NCI-H2081 (cell line): ENCODE measurements at regions not wholly inside any gene's neighbourhood (a gene's known extent, or its start where the extent isn't known, plus 50 kb on each side); places are given as distances from the start of the nearest gene placed in this dataset.
"Not testable (repeated sequence)": the region's sequence is repeated elsewhere in the genome, so short reads cannot be mapped to it uniquely, and the experiment has no call there.

Experiments used
- DNase-seq, 2 experiments: peaks; one replicate each; lab custom pipeline; 2025; lab: John Stamatoyannopoulos, UW

DNA sequence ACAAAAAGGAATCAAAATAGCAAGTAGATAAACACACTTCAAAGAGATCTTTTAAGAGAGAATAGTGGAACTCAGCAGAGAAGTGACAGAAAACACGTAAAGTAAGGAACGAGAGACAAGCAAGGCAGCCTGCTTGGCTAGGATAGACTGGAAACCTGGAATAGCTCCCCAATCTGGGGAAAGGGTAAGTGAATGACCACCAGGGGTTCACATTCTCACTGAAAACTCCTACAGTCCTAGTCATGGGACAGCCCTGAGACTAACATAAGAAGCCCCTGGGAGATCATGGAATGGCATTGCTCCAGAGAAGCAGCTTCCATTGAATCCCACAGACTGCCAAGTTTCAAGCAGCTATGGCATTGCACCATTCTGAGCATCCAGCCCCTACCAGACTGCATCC lies 363.6 kb upstream of the ARPP21 start:
- no peak for DNase-seq

DNA sequence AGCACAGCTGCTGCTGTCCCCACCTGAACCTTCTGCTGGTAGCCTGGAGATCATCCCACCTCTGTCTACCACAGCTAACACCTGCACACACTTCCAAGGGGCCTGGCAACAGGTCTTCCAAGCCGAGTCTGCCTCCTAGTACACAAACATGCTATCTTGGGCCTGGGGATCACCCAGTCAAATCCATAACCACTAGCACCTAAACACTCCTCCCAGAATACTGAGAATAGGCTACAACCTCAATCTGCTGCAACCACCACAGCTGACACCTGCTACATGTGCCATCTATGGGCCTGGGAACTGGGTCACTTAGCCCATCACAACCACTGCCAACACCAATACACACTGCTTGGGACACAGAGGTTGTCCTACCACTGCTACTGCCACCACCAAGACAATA lies 362.8 kb upstream of the ARPP21 start:
- DNase-seq = no peak

DNA sequence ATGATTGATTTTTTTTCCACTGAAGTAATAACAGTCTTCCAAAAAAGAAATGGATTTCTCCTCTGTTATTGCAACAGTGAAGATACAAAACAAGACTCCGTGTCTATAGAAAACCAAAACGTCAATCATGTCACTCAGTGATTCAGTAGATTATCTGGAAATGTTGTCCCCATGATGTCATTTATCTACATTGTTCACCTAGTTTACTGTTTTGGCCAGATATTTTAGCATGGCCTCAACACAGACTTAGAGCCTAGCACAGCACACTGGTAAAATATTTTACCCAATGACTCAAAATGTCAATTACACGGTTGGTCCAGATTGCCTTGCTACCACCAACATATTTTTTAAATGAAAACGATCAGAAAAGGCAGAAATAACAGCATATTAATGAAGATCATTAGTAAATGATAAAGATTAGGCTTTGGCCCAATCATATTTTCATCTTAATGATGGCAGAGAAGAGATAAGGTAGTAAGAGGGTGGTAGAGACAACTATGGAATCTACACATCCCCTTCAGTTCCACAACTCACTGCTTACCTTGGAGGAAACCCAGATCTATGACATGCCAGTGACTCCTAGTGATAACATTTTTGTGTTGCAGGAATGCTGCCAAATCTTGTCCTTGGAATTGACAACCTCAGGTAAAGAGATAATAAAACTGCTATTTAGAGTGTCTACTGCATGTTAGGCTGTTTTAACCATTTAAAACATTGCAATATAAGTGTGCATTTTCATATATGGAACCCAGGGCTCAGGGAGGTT lies 347.7 kb upstream of the ARPP21 start:
- DNase-seq = no peak

DNA sequence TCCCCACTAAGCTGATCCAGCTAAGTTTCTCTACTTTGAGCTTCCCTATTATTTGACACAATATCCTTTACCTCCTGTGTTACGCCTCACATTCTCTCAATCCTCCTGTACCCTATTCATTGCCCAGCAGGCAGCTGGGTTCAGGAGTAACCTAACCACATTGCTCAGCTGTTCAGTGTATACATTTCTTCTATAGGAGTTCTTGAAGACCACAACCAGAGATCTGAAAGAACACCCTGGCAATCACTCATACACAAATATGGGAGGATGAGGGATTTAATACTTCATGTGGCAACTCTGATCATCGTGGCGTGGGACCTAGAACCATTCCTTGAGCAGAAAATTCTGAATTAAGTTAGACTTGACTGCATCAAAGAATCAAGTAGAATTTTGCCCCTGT lies 346.8 kb upstream of the ARPP21 start:
- DNase-seq = no peak

DNA sequence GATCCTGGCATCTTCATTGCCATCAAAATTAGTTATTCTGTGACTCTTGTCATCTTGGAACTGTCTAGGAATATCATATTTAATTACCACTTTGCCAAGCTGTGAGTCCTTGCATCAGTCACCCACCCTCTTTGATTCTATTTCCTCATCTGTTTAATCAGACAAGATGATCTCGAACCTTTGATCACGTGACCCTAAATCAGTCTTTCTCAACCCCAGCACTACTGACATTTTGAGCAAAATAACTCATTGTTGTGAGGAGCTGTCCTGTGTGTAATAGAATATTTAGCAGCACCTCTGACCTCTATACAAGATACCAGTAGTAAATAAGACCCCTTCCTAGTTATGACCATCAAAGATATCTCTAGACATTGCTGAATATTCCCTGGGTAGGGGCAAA lies 343.4 kb upstream of the ARPP21 start:
- no peak for DNase-seq

DNA sequence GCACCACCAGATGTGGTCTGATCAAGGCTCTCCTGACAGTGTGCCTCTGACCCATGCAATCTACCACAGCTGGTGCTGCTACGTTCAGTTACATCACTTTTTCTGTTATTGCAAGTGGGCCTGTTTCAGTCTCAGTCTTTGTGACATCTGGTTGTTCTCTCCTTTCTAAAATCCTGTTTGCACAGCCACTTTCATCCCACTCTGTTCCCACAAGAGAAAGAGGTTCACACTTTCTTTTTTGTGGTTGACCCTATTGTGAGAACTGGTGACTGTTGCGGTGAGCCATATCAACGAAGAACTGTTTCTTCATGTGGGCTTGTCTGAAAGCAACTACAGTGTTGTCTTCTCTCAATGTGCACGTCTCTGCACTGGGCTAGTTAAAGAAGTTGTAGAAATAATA lies 342.8 kb upstream of the ARPP21 start:
- no peak for DNase-seq

DNA sequence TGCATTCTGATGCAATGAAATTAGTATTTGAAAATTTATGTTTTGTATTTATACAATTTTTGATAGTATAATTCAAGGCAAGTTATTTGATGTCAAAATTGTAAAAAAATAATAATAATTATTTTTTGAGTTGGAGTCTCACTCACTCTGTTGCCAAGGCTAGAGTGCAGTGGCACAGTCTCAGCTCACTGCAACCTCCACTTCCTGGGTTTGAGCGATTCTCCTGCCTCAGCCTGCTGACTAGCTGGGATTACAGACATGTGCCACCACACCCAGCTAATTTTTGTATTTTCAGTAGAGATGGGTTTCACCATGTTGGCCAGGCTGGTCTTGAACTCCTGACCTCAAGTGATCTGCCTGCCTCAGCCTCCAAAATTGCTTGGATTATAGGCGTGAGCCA lies 342.4 kb upstream of the ARPP21 start:
- DNase-seq = not testable (repeated sequence)

DNA sequence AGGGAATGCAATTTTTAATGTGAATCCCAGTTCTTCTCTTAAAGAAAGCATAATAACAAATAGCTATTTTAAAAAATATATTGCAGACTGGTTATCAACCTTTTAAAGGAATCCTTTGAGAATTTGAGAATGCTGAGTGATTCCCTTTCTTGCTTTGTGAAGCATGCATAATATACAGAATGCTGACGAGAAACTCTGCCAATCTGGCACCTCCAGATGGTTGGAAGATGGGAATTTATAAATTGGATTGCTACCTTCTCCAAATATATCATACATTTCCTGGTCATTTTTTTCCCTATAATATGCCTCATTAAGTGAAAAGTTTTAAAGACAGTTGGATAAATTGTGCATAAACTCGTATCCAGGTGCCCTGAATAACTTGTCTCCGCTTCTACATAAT lies 333.9 kb upstream of the ARPP21 start:
- DNase-seq = no peak

DNA sequence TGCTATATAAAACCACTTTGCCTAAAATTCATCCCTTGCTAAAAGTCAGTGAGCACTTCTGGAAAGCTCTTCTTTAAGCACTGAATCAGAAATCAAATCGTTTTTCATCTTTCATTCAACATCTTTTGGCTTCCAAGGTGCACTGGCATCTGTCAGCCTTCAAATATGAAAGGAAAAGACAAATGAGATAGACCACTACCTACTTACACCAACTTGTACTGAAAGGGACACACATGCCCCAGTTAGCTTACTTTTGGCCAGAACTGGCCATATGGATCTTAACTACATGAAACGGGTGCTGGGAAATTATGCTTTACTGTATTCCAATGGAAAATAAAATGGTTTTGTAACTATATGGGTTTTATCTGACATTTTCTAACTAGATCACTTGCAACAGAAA lies 332.0 kb upstream of the ARPP21 start:
- DNase-seq = no peak

DNA sequence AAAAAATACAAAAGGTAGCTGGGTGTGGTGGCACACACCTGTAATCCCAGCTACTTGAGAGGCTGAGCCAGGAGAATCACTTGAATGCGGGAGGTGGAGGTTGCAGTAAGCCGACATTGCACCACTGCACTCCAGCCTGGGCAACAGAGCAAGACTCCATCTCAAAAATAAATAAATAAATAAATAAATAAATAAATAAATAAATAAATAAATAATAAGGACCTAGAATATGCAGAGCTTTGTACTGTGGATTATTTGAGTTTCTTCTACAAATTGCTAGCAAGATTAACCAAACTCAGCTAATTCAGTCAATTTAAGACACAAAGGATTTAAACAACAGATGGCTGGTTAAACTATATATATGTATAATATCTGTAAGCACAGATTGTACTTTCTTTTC lies 322.5 kb upstream of the ARPP21 start:
- not testable (repeated sequence) for DNase-seq

DNA sequence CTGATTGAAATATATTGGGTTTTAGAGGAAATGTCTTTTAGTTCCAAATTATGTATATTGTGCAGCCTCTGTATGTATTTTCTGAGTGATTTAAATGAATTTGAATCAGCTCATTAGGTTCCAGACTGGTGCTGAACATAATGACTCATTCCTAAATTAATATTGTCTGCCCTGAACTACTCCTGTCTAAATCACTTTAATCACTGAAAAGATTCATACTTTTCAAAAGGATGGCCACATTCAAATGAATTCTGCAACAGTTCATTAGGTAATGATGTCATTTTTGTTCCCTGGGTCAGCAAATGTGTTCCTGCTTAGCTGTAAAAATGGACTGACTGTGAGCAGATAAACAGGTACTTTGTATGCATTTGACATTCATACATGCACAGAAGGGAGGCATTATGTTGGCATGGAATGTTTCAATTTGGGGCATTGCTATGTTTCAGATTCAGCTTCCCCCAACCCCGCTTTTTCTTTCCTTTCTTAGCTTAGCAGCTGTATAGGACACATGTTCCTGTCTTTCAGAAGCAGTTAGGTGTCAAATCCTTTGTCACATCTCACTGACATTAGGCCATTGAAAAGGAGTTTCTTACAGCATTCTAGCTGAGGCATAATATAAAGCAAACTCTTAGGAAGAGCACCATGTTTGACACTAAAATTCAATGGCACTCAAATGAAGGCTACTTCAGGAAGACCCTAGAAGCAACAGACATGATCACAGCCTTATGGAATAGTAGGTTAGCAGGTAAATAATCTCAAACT lies 318.5 kb upstream of the ARPP21 start:
- no peak for DNase-seq

DNA sequence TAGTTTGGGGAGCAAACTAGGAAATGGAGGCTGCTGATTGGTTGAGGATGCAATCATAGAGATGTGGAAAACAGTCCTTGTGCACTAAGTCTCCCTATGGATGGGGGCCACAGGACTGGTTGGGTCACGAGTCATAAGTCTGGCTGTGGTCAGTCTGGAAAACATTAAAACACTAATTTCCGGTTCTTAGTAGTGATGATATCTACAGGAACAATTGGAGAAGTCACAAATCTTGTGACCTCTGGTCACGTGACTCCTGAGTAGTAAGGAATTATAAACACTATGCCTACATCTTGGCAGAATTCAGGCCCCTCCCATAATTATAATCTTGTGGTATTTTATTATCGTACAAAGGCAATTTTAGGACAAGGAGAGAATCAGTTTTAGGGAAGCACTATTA lies 317.3 kb upstream of the ARPP21 start:
- DNase-seq = no peak

DNA sequence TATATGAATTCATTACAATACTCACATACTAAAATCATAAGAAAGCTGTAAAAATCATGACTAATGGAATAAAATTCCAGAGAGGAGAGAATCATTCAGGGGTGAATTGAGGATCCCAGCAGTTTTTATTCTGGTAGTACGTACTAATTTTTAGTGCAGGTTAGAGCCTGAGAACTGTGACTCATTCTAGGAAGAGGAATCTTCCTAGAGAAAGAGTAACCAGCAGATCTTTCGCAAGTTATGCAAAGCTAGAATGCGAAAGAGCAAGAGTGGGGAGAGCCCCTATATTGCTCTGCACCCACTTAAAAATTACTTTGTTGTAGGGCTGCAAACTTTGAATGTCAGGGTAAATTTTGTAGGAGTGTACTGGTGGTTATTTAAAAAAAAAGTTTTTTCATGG lies 303.6 kb upstream of the ARPP21 start:
- no peak for DNase-seq

DNA sequence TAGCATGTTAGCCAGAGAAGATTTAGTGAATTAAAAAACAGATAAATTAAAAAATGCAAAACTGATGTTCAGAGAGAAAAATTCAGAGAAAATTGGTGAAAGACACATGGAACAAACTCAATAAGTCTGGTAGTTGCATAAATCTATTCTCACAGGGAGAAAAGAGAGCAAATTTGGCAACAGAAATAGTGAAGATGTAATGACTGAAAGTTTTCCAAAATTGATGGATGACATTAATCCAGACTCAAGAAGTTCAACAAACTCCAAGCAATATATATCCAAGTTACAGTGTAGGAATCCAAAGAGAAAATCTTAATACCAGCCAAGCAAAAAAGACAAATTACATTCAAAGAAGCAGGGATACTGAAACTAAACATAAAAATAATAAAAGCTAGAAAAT lies 302.7 kb upstream of the ARPP21 start:
- DNase-seq = no peak

DNA sequence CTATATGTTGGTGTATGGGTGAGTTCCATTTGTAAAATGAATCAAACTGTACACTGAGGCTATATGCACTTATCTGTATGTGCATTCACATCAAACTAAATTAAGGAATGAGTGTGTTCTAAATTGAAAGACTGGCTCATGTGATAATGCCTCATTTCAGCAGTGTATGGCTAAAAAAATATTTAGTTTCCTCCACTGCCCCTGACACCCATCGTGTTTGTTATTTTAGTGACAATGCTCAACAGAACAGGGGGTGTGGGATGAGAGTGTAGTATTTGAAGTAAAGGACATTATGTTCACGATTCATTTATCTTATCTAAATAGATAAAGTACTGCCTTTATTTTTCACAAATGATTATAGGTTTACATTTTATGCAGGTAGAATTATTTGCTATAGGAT lies 301.1 kb upstream of the ARPP21 start:
- DNase-seq = no peak

DNA sequence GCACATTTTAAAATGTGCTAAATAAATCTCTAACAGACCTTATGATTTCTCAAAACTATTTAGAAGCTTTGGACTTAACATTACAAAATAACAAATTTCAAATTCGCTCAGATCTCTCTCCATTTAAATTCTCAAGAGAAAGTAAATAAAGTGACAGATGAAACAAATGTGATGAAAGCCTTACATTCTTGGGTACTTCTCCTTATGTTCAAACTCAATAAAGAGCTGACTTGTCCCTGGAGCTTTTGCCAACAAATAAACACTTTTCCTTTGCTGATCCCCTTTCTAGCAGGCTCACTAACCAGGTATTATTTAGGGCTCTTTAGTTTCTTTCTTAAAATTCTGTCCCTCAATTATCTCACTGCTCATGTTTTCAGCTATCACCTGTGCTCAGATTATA lies 259.1 kb upstream of the ARPP21 start:
- DNase-seq = no peak

DNA sequence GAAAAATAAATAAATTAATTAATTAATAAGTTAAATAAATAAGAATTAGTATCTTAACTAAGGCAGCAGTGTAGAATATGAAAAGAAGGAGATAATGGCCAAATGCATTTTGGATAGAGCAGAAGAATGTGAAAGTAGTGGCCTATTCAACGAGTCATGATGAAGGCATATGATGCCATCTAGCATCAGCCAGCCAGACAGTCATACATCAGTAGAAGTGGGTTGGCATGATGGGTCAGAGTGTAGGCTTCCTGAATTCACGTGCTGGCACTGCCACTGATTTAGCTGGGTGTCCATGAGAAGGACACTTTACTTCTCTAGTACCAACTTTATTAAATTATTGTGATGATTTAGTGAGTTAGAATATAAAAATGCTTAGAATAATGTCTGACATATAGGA lies 256.1 kb upstream of the ARPP21 start:
- no peak for DNase-seq

DNA sequence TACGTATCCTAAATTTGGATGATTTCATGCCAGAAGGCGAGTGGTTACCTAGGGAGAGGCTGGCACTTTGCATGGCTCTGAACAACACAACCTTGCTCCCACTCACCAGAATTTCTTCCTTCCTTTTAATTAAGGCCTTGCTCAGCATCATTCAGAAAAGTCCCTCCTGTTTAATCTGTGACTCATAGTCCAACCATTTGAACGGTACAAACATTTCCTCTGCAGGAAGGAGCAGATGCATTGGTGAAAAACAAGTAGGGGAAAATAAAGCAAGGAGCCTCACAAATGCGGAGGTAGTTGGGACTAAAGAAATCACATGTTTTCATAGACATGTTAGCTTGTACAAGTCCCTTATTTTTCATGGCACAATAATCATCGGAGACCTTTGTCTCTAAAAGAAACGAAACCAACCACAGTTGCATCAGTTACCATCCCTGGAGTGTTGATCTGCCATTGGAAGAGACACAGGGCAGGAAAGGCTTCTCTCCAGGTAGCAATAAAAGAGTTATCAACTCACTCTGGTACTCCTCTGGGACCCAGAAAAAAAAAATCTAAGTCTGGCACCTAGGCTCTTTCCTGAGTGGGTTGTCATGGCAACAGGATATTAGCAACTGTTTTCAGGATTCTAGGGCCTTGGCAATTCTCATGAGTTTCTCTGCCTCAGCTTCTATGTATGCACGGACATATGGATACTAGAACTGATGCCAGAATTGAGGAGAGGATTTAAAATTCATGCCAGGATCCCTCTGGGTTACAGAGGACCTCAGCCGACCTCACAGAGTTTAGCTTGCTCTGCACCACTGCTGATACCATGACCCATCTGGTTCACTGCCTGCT lies 255.4 kb upstream of the ARPP21 start:
- no peak for DNase-seq

DNA sequence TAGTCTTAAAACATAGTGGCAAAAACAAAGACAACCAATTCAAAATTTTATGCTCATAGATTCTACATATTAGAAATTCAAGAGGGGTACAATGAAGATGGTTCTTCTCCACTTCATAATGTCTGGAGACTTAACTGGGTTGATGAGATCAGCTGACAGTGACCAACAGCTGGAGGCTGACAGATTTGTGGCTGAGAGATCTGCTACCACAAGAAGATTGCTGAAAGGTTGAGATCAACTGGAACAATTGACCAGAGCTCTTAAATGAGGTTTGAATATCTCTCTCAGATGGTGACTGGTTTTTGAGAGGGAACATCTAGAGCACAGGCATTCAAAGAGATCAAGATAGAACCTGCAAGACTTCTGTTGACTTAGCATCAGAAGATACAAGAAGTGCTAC lies 254.1 kb upstream of the ARPP21 start:
- DNase-seq = no peak

DNA sequence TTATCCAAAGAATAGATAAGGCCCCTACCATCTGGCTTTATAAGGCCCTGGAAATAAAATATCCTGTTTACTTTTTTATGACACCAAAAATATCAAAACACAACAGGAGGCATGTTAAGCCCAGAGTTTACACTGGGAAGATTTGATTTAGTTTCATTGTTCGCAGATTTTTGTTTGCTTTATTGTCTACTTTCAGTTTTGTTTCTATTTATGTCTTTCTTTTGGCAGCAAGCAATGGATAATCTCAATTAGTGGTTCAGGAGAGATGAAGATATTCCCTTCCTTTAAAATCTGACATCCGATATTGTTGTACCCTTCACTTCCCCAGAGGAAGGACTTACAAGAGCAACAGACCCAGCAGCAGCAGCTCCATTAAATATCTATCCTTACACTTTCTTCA lies 249.4 kb upstream of the ARPP21 start:
- DNase-seq = no peak

DNA sequence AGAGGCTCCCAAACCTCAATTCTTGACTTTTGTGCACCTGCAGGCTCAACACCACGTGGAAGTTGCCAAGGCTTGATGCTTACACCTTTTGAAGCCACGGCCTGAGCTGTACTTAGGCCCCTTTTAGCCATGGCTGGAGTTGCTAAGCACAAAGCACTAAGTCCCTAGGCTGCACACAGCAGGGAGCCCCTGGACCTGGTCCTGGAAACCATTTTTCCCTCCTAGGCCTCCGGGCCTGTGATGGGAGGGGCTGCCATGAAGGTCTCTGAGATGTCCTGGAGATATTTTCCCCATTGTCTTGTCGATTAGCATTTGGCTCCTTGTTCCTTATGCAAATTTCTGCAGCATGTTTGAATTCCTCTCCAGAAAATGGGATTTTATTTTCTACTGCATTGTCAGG lies 247.1 kb upstream of the ARPP21 start:
- DNase-seq = no peak

DNA sequence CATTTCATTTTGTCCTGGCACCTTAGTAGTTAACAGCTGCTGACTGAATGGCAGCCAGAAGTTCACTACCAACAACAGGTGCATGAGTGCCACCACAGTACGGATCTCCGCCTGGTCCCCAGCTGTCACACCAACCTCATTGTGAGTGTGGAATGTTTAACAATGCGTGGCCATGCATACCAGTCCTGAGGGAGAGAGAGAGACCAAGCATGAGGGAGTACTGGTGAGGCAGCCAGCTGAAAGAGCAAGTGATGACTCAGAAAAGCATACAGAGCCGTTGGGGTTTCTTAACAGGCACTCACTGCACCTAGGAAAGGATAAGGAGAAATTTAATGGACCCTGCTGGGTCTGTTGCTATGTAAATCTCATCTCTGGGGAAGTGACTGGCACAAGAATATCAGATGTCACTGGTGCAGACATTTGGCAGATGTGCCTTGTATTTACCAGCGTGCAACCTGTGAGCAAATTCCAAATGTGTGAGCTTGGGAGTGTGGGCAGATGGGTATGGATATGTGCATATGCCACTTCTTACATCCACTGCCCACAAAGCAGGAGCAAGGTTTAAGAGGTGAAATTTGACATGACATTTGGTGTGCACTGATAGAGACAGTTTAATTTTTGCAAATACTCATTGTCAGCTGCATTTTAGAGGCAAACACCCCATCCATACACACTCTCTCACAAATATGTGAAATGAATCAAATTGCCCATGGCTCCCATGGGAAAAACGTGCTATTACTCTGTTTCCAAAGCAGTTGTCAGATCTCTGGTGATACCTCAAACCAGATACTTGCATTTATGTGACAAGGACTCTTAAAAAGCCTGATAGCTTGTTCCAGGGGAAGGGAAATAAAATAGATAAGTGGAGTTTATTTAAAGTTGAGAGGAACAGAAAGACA lies 245.2 kb upstream of the ARPP21 start:
- DNase-seq = no peak
